ENCODE measurements at regions not wholly inside any gene's neighbourhood (a gene's known extent, or its start where the extent isn't known, plus 50 kb on each side); places are given as distances from the start of the nearest gene placed in this dataset.

DNA sequence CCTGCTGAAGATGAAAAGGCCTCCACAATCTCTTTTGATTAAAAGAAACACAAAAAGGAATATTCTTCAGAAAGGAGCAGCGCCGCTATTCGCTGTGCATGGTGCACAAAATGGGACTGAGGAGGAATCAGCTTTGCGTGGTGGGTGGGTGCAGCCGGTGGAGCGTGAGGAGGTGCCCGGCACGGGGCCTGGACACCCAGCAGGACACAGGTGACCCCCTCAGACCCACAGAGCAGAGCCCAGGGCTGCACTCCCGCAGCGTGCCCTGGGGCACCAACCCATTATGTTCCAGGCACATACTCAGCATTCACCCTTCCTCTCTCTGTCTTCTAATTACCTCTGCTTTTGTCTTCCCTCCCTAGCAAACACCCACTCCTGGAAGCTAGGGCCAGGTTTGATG, 238.0 kb upstream of the PPP2R2D start:
- no peak for TF ChIP-seq POLR2A (IDR thresholded peaks at IDR 0.05)
- TF ChIP-seq, protein P1, sequence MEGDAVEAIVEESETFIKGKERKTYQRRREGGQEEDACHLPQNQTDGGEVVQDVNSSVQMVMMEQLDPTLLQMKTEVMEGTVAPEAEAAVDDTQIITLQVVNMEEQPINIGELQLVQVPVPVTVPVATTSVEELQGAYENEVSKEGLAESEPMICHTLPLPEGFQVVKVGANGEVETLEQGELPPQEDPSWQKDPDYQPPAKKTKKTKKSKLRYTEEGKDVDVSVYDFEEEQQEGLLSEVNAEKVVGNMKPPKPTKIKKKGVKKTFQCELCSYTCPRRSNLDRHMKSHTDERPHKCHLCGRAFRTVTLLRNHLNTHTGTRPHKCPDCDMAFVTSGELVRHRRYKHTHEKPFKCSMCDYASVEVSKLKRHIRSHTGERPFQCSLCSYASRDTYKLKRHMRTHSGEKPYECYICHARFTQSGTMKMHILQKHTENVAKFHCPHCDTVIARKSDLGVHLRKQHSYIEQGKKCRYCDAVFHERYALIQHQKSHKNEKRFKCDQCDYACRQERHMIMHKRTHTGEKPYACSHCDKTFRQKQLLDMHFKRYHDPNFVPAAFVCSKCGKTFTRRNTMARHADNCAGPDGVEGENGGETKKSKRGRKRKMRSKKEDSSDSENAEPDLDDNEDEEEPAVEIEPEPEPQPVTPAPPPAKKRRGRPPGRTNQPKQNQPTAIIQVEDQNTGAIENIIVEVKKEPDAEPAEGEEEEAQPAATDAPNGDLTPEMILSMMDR (IDR thresholded peaks at IDR 0.05) = no peak
